ENCODE measurements at regions not wholly inside any gene's neighbourhood (a gene's known extent, or its start where the extent isn't known, plus 50 kb on each side); places are given as distances from the start of the nearest gene placed in this dataset.
A peak's percentile ranks its signal among the peaks of the same experiment; 100 is the strongest.

DNA sequence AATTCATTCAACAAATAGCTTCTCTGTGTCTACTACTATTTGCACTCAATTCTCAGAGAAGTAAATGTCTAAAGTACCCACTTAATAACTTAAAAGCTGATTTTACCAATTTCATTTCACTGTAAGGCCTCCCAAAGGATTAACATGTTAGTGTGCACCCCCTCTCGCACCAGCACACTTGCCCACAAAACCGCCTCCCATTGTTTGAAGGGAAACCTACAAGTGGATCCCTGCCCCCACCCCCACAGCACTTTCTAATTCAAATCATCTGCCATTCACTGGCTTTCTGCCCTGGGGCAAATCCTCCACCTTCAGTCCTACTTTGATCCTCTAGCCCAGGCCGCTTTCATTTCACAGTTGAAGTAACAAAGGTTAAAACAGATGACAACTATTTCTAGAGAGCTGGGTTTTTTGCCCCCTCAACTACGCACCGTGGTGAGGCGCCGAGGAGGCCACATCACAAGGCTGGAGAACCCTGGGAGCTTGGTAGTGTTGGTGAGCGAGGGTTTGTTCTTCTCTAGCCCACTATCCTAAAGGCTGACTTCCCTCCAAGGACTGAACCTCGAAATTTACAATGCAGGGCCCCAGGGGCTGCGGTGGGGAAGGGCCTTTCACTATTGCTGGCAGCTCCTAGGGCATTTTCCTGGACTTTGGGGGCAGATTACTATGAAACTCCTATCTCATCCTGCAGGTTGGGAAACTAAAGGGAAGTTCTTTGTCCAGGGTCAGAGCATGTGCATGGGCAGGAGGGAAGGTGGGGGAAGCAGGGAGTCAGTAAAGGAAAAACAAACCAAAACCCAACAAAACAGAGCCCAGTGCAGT is 517.4 kb upstream of the ZMIZ1 start:
- DNase-seq = peak; percentile 22

- DNase-seq = no peak
Observed at GRCh38 chr10:78552261-78552811, 516.4 kb upstream of the ZMIZ1 start.

DNA sequence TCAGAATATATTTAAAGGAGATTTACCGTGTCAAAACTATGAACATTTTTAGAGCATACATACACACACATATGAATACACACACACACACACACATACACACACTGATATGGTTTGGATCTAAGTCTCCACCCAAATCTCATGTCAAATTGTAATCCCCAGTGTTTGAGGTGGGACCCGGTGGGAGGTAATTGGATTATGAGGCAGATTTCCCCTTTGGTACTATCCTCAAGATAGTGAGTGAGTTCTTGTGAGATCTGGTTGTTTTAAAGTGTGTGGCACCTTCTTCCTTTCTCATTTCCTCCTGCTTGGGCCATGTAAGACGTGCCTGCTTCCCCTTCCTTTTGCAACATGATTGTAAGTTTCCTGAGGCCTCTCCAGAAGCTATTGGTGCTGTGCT is 515.0 kb upstream of the ZMIZ1 start:
- DNase-seq = peak; percentile 84

- DNase-seq = no peak
Observed at GRCh38 chr10:78555128-78555527, 513.6 kb upstream of the ZMIZ1 start.

GRCh38 chr10:78556705-78557432 is 511.9 kb upstream of the ZMIZ1 start:
- no peak for DNase-seq

DNA sequence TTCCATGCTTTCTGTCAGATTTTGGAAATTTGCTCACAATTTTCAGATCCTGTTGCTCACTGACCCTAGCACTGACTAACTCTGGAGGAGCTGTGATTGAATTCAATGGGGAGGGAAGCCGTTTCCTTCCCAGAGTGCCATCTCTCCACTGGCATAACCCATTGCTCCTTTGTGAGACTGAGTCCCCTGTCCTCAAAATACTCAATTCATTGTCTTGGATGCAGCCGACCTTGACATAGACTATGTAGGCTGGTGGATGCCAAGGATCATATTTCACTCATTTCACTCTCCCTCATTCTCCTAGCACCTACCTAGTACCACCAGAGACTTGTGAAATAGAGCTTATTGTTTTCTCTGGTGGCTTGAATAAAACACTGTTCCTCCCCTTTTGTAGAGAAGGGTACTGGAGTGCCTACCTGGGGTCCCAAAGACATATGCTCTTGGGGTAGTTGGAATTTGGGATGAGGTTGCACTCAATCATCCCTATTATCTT is 511.3 kb upstream of the ZMIZ1 start:
- no peak for DNase-seq

- DNase-seq = no peak
Observed at GRCh38 chr10:78559661-78560340, 509.0 kb upstream of the ZMIZ1 start.

- no peak for DNase-seq
Observed at GRCh38 chr10:78560341-78560688, 508.5 kb upstream of the ZMIZ1 start.

DNA sequence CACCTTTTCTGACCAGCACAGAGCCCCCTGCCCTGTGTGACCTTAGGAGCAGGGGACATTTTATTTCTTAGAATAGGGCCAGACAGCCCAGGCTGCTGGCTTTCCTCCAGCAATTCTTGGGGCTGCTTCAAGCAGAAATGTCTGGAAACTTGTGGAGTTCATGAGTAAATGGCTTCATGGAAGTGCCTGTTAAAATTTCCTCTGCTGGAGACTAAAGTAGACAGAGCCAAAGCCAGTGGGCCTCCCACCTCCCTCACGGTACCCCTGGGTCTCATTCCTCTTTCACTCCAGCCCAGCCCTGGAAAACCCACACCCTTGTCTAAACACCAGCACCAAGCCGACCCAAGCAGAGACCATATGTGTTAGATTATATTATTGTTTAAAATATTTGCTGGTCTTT is 505.5 kb upstream of the ZMIZ1 start:
- no peak for DNase-seq

DNA sequence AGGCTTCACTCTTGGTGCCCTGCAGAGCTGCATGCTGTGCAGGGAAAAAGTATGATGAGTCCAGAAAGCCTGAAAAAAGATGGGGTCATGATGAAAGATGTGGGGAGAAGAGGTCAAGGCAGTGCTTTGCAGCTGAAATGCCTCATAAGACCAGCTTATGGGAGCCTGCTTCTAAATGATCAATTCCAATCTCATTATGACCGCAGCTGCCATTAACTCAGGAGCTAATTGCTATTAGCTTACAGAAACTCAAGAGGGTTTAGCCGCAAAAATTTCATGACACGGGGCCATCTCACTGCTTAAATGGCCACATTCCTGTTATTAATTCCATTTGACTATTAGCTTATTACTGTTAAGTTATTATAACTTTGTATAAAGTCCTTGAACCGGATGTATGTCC is 502.9 kb upstream of the ZMIZ1 start:
- peak; percentile 88 for DNase-seq

GRCh38 chr10:78566284-78567111 is 502.3 kb upstream of the ZMIZ1 start:
- DNase-seq = peak; percentile 39

- DNase-seq = no peak
Observed at GRCh38 chr10:78567680-78568455, 500.9 kb upstream of the ZMIZ1 start.

DNA sequence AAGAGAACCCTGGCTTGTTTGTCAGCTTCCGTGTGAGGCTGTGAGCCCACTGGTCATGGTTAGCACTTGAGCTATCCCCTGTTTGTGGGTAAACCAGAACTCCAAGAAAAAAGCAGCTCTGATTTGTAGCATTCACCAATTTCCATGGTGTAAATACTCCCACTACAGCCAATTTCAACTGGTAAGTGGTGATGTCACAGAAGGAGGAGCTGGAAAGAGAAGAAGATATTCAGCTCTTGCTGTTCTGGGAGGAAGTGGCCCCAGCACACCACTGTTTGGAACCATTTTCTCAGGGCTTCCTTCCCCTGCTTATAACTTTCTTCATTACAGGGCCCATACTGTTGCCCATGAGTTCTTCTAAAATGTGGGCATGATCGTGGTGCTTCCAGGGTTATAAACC is 500.1 kb upstream of the ZMIZ1 start:
- DNase-seq = no peak

- DNase-seq = no peak
Observed at GRCh38 chr10:78570633-78571235, 498.0 kb upstream of the ZMIZ1 start.

DNA sequence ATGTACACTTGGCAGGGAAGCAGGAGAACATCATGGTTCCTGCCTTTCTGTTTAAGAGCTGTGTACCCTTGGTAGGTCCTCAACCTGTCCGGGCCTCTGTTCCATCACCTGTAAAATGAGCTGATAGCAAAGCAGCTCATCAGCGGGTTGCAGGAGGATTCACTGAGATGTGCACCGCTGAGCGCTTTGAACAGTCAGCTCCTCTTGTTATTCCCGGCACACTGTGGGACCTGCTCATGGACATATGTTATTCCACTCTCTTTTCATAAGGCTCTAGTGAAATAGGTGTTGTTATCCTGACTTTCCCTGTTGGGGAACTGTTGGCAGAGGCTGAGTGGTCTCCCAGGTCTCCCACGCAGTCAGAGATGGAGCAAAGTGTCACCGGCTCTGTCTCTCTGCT is 497.5 kb upstream of the ZMIZ1 start:
- DNase-seq = no peak

GRCh38 chr10:78571891-78572290 is 496.9 kb upstream of the ZMIZ1 start:
- DNase-seq = no peak

DNA sequence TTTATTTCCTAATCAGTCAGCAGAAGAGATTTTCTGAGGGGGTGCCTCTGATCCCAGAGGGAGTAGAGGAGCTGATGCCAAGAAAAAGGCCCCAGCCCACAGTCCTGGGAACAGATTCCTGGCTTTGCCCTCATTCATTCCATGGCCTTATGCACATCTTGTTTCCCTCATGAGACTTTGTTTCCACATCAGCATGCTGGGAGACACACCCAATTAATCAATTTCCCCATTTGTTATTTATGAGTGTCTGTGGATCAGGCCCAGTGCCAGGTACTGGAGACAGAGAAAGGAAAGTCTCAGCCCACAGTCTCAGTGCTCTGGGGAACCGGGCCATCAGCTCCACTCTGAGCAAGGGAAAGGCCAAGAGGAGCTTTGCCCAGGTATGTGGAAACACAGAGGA is 496.2 kb upstream of the ZMIZ1 start:
- no peak for DNase-seq

DNA sequence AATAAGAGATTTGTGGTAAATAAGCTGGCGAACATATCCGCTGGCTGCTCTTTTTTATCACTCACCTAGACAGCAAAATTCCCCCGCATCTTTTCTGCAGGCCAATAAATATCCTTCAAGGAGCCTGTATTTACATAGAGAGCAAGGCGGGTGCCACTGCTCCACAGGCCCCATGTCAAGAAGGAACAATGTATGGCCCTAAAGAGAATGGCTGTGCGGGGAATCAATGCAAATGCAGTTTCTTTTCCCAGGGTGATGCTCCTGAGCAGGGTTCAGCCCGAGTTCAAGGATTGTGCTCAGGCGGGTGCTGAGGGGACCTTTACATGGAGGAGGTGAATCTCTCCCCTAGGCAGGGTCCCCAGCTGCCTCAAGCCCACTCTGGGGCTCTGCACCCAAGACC is 494.2 kb upstream of the ZMIZ1 start:
- no peak for DNase-seq

DNA sequence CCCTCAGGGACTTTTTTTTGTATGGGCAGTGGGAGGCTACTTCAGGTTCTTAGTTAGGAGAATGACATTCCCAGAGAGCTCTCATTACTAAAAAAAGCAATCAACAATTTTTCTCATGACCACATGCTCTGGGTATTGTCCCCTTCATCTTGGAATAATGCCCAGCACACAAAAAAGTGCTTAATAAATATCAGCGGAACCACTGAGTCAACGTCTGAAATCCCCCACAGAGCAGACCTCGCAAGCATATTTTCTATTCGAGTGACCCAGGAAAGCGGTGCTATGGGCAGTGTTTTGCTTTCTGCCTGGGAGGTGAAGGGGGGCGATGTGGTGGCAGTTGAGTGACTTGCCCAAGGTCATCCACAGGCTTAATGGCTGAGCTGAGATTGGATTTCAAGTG is 493.4 kb upstream of the ZMIZ1 start:
- DNase-seq = no peak

- no peak for DNase-seq
Observed at GRCh38 chr10:78576276-78576675, 492.5 kb upstream of the ZMIZ1 start.

DNA sequence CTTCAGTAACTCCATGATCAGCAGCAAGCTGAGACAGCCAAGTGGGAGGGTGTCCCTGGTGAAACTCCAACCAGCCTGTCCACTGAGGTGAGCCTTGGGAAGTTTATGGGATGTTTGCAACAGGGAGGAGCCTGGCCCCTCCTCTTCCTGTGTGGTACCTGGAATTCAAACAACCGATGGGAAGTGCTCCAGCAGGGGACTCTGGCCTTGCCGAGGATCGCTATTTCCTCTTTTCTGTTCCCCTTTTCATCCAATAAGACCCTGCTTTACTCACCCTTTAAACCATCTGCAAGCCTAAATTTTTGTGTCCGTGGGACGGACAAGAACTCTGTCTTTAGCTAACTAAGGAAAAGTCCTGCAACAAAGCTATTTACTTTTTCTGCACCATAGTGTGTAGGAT is 491.1 kb upstream of the ZMIZ1 start:
- no peak for DNase-seq
